Activated T-cell treated with anti-CD3 and anti-CD28 coated beads, Interleukin-2, amount 50 U/mL, for 24 hours (primary cell): ENCODE measurements at regions not wholly inside any gene's neighbourhood (a gene's known extent, or its start where the extent isn't known, plus 50 kb on each side); places are given as distances from the start of the nearest gene placed in this dataset.

Experiments used
- DNase-seq: peaks from one replicate; pipeline ENCODE4 v3.0.0-alpha.2; 2020
- H3K27ac Mint-ChIP-seq: 2 replicates; pipeline ENCODE4 v1.8.0; 2020; ENCODE audit warnings: mild to moderate bottlenecking, mixed read lengths
- H3K27me3 Mint-ChIP-seq: 2 replicates; pipeline ENCODE4 v1.8.0; 2020; ENCODE audit warnings: mixed read lengths
- H3K36me3 Mint-ChIP-seq: 2 replicates; pipeline ENCODE4 v1.8.0; 2020; ENCODE audit warnings: low read depth, mixed read lengths
- H3K4me1 Mint-ChIP-seq: 2 replicates; pipeline ENCODE4 v1.8.0; 2020; ENCODE audit warnings: low read depth, mixed read lengths
- H3K4me3 Mint-ChIP-seq: 2 replicates; pipeline ENCODE4 v1.8.0; 2020; ENCODE audit warnings: mild to moderate bottlenecking, moderate library complexity, mixed read lengths
- H3K9me3 Mint-ChIP-seq: 2 replicates; pipeline ENCODE4 v1.8.0; 2020; ENCODE audit warnings: mixed read lengths

DNA sequence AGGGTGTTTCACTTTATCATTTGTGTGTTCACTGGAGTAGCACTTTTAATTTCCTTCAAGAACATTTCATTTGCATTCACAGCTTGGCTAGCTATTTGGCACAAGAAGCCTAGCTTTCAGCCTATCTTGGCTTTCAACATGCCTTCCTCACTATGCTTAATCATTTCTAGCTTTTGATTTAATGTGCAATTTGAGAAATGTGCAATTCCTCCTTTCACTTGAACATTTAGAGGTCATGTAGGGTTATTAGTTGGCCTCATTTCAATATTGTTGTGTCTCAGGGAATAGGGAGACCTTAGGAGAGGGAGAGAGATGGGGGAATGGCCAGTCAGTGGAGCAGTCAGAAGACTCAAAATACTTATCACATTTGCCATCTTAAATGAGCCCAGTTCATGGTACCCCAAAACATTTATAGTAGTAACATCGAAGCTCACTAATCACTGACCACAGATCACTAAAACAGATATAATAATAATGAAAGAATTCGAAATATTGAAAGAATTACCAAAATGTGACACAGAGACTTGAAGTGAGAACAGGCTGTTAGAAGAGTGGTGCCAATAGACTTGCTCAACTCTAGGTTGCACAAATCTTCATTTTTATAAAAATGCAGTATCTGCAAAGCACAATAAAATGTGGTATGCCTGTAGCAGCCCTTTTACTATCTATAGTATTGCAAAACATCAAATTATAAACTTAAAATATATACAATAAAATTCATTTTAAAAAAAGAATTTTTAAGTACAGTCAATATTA is 561.2 kb downstream of the METTL4 start:
- DNase-seq, result no peak
- no peak overlapping the region for H3K4me3 Mint-ChIP-seq
- no peaks in the 10 kb centered on the region for H3K36me3 Mint-ChIP-seq
- no peaks in the 10 kb centered on the region for H3K9me3 Mint-ChIP-seq
- H3K27ac Mint-ChIP-seq, result no peak overlapping the region
- H3K27me3 Mint-ChIP-seq, result no peaks in the 10 kb centered on the region
- no peaks in the 10 kb centered on the region for H3K4me1 Mint-ChIP-seq

GRCh38 chr18:2027016-2027415 is 544.3 kb downstream of the METTL4 start:
- no peaks in the 10 kb centered on the region for H3K9me3 Mint-ChIP-seq
- DNase-seq, result no peak

GRCh38 chr18:2027756-2028155 is 543.5 kb downstream of the METTL4 start:
- Mint-ChIP-seq H3K27me3 (no peaks in the 10 kb centered on the region), H3K4me3 (no peak overlapping the region)
- no peak for DNase-seq

More at GRCh38 chr18:2027016-2027415, 544.3 kb downstream of the METTL4 start:
- no peaks in the 10 kb centered on the region for H3K36me3 Mint-ChIP-seq
- peaks cover 3% of the 10 kb centered on the region for H3K4me1 Mint-ChIP-seq
- H3K27me3 Mint-ChIP-seq, result no peaks in the 10 kb centered on the region
- H3K4me3 Mint-ChIP-seq, result no peak overlapping the region
- H3K27ac Mint-ChIP-seq, result no peak overlapping the region

GRCh38 chr18:2028986-2029385 is 542.3 kb downstream of the METTL4 start:
- Mint-ChIP-seq H3K4me1 (peaks cover 3% of the 10 kb centered on the region), H3K4me3 (no peak overlapping the region), H3K9me3 (no peaks in the 10 kb centered on the region), H3K27me3 (no peaks in the 10 kb centered on the region), H3K36me3 (no peaks in the 10 kb centered on the region), H3K27ac (no peak overlapping the region)
- no peak for DNase-seq

More at GRCh38 chr18:2027756-2028155, 543.5 kb downstream of the METTL4 start:
- Mint-ChIP-seq H3K27ac (no peak overlapping the region), H3K4me1 (peaks cover 3% of the 10 kb centered on the region), H3K9me3 (no peaks in the 10 kb centered on the region), H3K36me3 (no peaks in the 10 kb centered on the region)

DNA sequence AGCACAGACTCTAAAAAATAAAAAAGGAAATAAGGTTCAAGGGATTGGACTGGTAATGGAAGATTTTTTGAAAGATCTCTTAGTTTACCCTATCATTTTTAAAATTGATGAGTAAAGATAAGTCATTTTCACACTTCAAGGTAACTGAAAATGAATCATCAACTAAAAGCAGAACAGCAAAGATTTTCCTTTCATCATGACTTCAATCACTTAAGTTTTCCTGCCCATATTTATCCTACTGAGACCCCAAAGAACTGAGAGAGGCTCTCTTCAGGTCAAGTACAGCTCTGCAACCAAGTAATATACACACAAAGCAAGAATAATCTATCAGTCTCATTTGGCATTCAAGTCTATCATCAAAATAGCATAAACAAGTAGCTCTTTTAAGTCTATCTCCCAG is 540.7 kb downstream of the METTL4 start:
- Mint-ChIP-seq H3K36me3 (no peaks in the 10 kb centered on the region), H3K9me3 (no peaks in the 10 kb centered on the region), H3K27ac (peak overlapping the region; percentile 32), H3K27me3 (no peaks in the 10 kb centered on the region), H3K4me1 (peaks cover 3% of the 10 kb centered on the region), H3K4me3 (no peak overlapping the region)
- DNase-seq, result no peak

- no peak overlapping the region for H3K27ac Mint-ChIP-seq
- no peaks in the 10 kb centered on the region for H3K9me3 Mint-ChIP-seq
- H3K27me3 Mint-ChIP-seq, result no peaks in the 10 kb centered on the region
- no peaks in the 10 kb centered on the region for H3K36me3 Mint-ChIP-seq
- peaks cover 6% of the 10 kb centered on the region for H3K4me1 Mint-ChIP-seq
- no peak overlapping the region for H3K4me3 Mint-ChIP-seq
- DNase-seq, result no peak
These were observed 539.3 kb downstream of the METTL4 start for GRCh38 chr18:2032036-2032435.

- Mint-ChIP-seq H3K27me3 (peaks cover 4% of the 10 kb centered on the region), H3K4me3 (no peak overlapping the region), H3K27ac (no peak overlapping the region), H3K9me3 (no peaks in the 10 kb centered on the region), H3K36me3 (no peaks in the 10 kb centered on the region), H3K4me1 (peaks cover 6% of the 10 kb centered on the region)
- no peak for DNase-seq
These were observed 536.2 kb downstream of the METTL4 start for GRCh38 chr18:2035056-2035455.

GRCh38 chr18:2036086-2036485 is 535.2 kb downstream of the METTL4 start:
- no peak for DNase-seq
- Mint-ChIP-seq H3K4me3 (no peak overlapping the region), H3K9me3 (no peaks in the 10 kb centered on the region), H3K36me3 (no peaks in the 10 kb centered on the region), H3K27ac (no peak overlapping the region), H3K27me3 (peaks cover 4% of the 10 kb centered on the region), H3K4me1 (peaks cover 3% of the 10 kb centered on the region)

- H3K4me1 Mint-ChIP-seq, result peaks cover 3% of the 10 kb centered on the region
These were observed 531.0 kb downstream of the METTL4 start for GRCh38 chr18:2040279-2040678.

GRCh38 chr18:2049986-2050385 is 521.3 kb downstream of the METTL4 start:
- DNase-seq, result no peak
- H3K4me3 Mint-ChIP-seq, result no peak overlapping the region
- H3K27ac Mint-ChIP-seq, result no peak overlapping the region
- no peaks in the 10 kb centered on the region for H3K9me3 Mint-ChIP-seq
- no peaks in the 10 kb centered on the region for H3K36me3 Mint-ChIP-seq
- peaks cover 5% of the 10 kb centered on the region for H3K4me1 Mint-ChIP-seq
- H3K27me3 Mint-ChIP-seq, result peaks cover 2% of the 10 kb centered on the region

More at GRCh38 chr18:2040279-2040678, 531.0 kb downstream of the METTL4 start:
- no peaks in the 10 kb centered on the region for H3K36me3 Mint-ChIP-seq
- H3K27me3 Mint-ChIP-seq, result peaks cover 4% of the 10 kb centered on the region
- no peak overlapping the region for H3K4me3 Mint-ChIP-seq
- H3K9me3 Mint-ChIP-seq, result no peaks in the 10 kb centered on the region
- DNase-seq, result no peak
- H3K27ac Mint-ChIP-seq, result no peak overlapping the region

DNA sequence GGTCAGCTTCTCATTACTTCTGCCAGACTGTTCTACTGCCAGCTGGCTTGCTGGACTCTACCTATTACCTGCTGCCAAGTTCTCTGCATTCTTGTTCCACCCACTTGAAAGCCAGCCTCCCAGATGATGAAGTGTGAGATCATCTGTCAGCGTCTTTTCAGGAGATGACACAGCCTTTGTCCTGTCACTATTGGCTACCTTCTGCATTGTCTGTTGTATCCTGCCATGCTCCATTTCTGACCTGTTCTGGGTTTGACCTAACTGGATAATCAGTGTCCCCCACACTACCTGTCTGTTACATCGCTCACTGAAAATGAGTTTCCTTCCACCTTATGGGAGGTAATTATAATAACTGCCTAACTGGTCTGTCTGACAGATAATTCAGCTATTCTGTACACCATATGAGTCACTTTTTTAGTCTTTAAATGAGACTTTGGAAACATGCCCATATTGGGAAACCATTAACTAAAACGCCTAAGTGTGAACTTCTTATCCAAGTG is 520.6 kb downstream of the METTL4 start:
- H3K9me3 Mint-ChIP-seq, result no peaks in the 10 kb centered on the region
- H3K27ac Mint-ChIP-seq, result no peak overlapping the region
- H3K36me3 Mint-ChIP-seq, result no peaks in the 10 kb centered on the region
- peaks cover 2% of the 10 kb centered on the region for H3K27me3 Mint-ChIP-seq
- H3K4me3 Mint-ChIP-seq, result no peak overlapping the region
- H3K4me1 Mint-ChIP-seq, result peaks cover 5% of the 10 kb centered on the region
- no peak for DNase-seq

- Mint-ChIP-seq H3K4me3 (no peak overlapping the region), H3K27ac (no peak overlapping the region), H3K4me1 (peaks cover 5% of the 10 kb centered on the region), H3K9me3 (no peaks in the 10 kb centered on the region), H3K27me3 (peaks cover 2% of the 10 kb centered on the region), H3K36me3 (no peaks in the 10 kb centered on the region)
- DNase-seq, result no peak
These were observed 517.7 kb downstream of the METTL4 start for GRCh38 chr18:2053490-2054089.

DNA sequence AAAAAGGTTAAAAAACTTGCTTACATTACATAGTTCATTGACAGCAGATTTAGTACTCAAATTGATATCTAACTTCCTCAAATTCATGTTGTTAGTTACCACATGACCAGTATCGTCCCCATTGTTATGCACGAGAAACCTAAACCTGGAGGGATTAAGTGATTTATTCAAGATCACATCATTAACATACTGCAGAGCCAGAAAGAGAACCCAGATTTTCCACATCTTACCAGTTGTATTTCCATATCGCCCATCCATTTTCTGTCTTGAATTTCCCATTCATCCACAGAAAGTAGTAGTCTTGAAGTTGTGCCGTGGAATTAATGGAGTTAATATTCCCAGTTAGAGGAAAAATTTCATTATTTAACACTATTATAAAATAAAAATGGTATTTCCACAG is 512.0 kb downstream of the METTL4 start:
- H3K4me1 Mint-ChIP-seq, result no peaks in the 10 kb centered on the region
- H3K9me3 Mint-ChIP-seq, result peaks cover 12% of the 10 kb centered on the region
- no peak overlapping the region for H3K4me3 Mint-ChIP-seq
- H3K36me3 Mint-ChIP-seq, result no peaks in the 10 kb centered on the region
- peaks cover 5% of the 10 kb centered on the region for H3K27me3 Mint-ChIP-seq
- no peak for DNase-seq
- H3K27ac Mint-ChIP-seq, result no peak overlapping the region

- no peak overlapping the region for H3K27ac Mint-ChIP-seq
- H3K4me3 Mint-ChIP-seq, result no peak overlapping the region
- DNase-seq, result no peak
- H3K27me3 Mint-ChIP-seq, result peaks cover 2% of the 10 kb centered on the region
- H3K4me1 Mint-ChIP-seq, result no peaks in the 10 kb centered on the region
- peaks cover 12% of the 10 kb centered on the region for H3K9me3 Mint-ChIP-seq
- no peaks in the 10 kb centered on the region for H3K36me3 Mint-ChIP-seq
These were observed 511.2 kb downstream of the METTL4 start for GRCh38 chr18:2060086-2060485.

GRCh38 chr18:2070631-2071030 is 500.7 kb downstream of the METTL4 start:
- H3K36me3 Mint-ChIP-seq, result no peaks in the 10 kb centered on the region
- H3K4me3 Mint-ChIP-seq, result no peak overlapping the region
- no peaks in the 10 kb centered on the region for H3K4me1 Mint-ChIP-seq
- peaks cover 4% of the 10 kb centered on the region for H3K9me3 Mint-ChIP-seq
- H3K27ac Mint-ChIP-seq, result no peak overlapping the region
- H3K27me3 Mint-ChIP-seq, result peaks cover 5% of the 10 kb centered on the region
- no peak for DNase-seq
